WTC11 (cell line): ENCODE measurements at regions not wholly inside any gene's neighbourhood (a gene's known extent, or its start where the extent isn't known, plus 50 kb on each side); places are given as distances from the start of the nearest gene placed in this dataset.

Experiments
- ATAC-seq: fragments of 200-7000 bp; cut with Tn5 transposase; 2 replicates; pipeline ENCODE4 v1.10.0; 2021; ENCODE audit warnings: mild to moderate bottlenecking, moderate library complexity
- CTCF ChIA-PET: fragments of 300-600 bp; sonication (Branson Sonifier 250); formaldehyde crosslinking; loops from one replicate; lab custom pipeline; 2021; ENCODE audit warnings: antibody characterized with exemption; lab: Charles Lee
- POLR2A ChIA-PET: fragments of 350-600 bp; sonication (Branson Sonifier 250); formaldehyde crosslinking; loops from one replicate; lab custom pipeline; 2021; ENCODE audit warnings: antibody characterized with exemption; lab: Charles Lee
- DNase-seq: peaks from one replicate; pipeline ENCODE4 v3.0.0; 2021; ENCODE audit warnings: low spot score
- H3K27ac Mint-ChIP-seq: 2 replicates; pipeline ENCODE4 v1.8.0; 2021; ENCODE audit warnings: mixed read lengths
- H3K27me3 Mint-ChIP-seq: 2 replicates; pipeline ENCODE4 v1.8.0; 2021; ENCODE audit warnings: low read depth, mild to moderate bottlenecking, moderate library complexity, mixed read lengths
- H3K36me3 Mint-ChIP-seq: 2 replicates; pipeline ENCODE4 v1.8.0; 2021; ENCODE audit warnings: mixed read lengths
- H3K4me1 Mint-ChIP-seq: 2 replicates; pipeline ENCODE4 v1.8.0; 2022; ENCODE audit warnings: mixed read lengths
- H3K4me3 Mint-ChIP-seq: 2 replicates; pipeline ENCODE4 v1.8.0; 2021; ENCODE audit warnings: mild to moderate bottlenecking, moderate library complexity, mixed read lengths
- H3K9me3 Mint-ChIP-seq: 2 replicates; pipeline ENCODE4 v1.8.0; 2021; ENCODE audit warnings: mixed read lengths
- ATF3 ChIP-seq: sonication (generic); formaldehyde crosslinking; conservative IDR thresholded peaks from 2 replicates; pipeline ENCODE4 v1.8.1; 2022; ENCODE audit warnings: mild to moderate bottlenecking, missing genetic modification reagents
- CDX4 ChIP-seq: fragments of 250-450 bp; sonication (Bioruptor Pico); IDR thresholded peaks from 2 replicates; pipeline ENCODE4 v1.9.0; 2021; ENCODE audit warnings: moderate library complexity, mild to moderate bottlenecking, inconsistent platforms, borderline replicate concordance
- ETV6 ChIP-seq: sonication (generic); formaldehyde crosslinking; IDR thresholded peaks from 2 replicates; pipeline ENCODE4 v1.8.1; 2022; ENCODE audit warnings: mild to moderate bottlenecking, missing genetic modification reagents
- FOXP4 ChIP-seq: sonication (generic); formaldehyde crosslinking; IDR thresholded peaks from 2 replicates; pipeline ENCODE4 v1.8.0; 2022; ENCODE audit warnings: mild to moderate bottlenecking, missing genetic modification reagents
- GRHL2 ChIP-seq: fragments of 250-450 bp; sonication (Bioruptor Pico); IDR thresholded peaks from 2 replicates; pipeline ENCODE4 v1.8.0; 2022; ENCODE audit warnings: mild to moderate bottlenecking, moderate library complexity; ENCODE audit not compliant: insufficient replicate concordance, severe bottlenecking
- IRF2 ChIP-seq: sonication (generic); formaldehyde crosslinking; IDR thresholded peaks from 2 replicates; pipeline ENCODE4 v1.8.0; 2022; ENCODE audit warnings: low read depth, missing genetic modification reagents, borderline replicate concordance
- MYBL2 ChIP-seq: sonication (generic); formaldehyde crosslinking; IDR thresholded peaks from 2 replicates; pipeline ENCODE4 v1.8.1; 2023; ENCODE audit warnings: mild to moderate bottlenecking, moderate library complexity, missing genetic modification reagents
- NFATC4 ChIP-seq: fragments of 250-450 bp; sonication (Bioruptor Pico); IDR thresholded peaks from 2 replicates; pipeline ENCODE4 v1.9.0; 2021; ENCODE audit warnings: mild to moderate bottlenecking
- SOX15 ChIP-seq: fragments of 250-450 bp; sonication (Bioruptor Pico); IDR thresholded peaks from 2 replicates; pipeline ENCODE4 v1.9.0; 2021; ENCODE audit warnings: mild to moderate bottlenecking
- TP53 ChIP-seq: sonication (generic); formaldehyde crosslinking; IDR thresholded peaks from 2 replicates; pipeline ENCODE4 v1.8.1; 2023; ENCODE audit warnings: mild to moderate bottlenecking, missing genetic modification reagents
- ZNF121 ChIP-seq: sonication (generic); formaldehyde crosslinking; IDR thresholded peaks from 2 replicates; pipeline ENCODE4 v1.8.0; 2023; ENCODE audit warnings: missing genetic modification reagents
- ZNF317 ChIP-seq: sonication (generic); formaldehyde crosslinking; IDR thresholded peaks from 2 replicates; pipeline ENCODE4 v1.8.1; 2023; ENCODE audit warnings: low read depth, mild to moderate bottlenecking, moderate library complexity, missing genetic modification reagents, borderline replicate concordance
- ZNF423 ChIP-seq: fragments of 250-450 bp; sonication (Bioruptor Pico); IDR thresholded peaks from 2 replicates; pipeline ENCODE4 v2.1.2; 2022; ENCODE audit warnings: mild to moderate bottlenecking, moderate library complexity
- ZNF671 ChIP-seq: fragments of 250-450 bp; sonication (Bioruptor Pico); IDR thresholded peaks from 2 replicates; pipeline ENCODE4 v1.8.0; 2021; ENCODE audit warnings: mild to moderate bottlenecking
- TF ChIP-seq, protein P1 (sequence below): sonication (generic); formaldehyde crosslinking; IDR thresholded peaks from 2 replicates; pipeline ENCODE4 v1.8.1; 2023; ENCODE audit warnings: mild to moderate bottlenecking, missing genetic modification reagents, borderline replicate concordance
- TF ChIP-seq, protein P2 (sequence below): fragments of 250-450 bp; sonication (Bioruptor Pico); IDR thresholded peaks from 2 replicates; pipeline ENCODE4 v2.1.2; 2022; ENCODE audit warnings: mild to moderate bottlenecking, moderate library complexity
- TF ChIP-seq, protein P3 (sequence below): fragments of 250-450 bp; sonication (Bioruptor Pico); IDR thresholded peaks from 2 replicates; pipeline ENCODE4 v1.9.0; 2021; ENCODE audit warnings: mild to moderate bottlenecking, borderline replicate concordance
- TF ChIP-seq, protein P4 (sequence below): sonication (generic); formaldehyde crosslinking; IDR thresholded peaks from 2 replicates; pipeline ENCODE4 v1.8.1; 2022; ENCODE audit warnings: low read depth, missing genetic modification reagents, borderline replicate concordance
- TF ChIP-seq, protein P5 (sequence below): sonication (generic); formaldehyde crosslinking; IDR thresholded peaks from 2 replicates; pipeline ENCODE4 v1.8.0; 2022; ENCODE audit warnings: missing genetic modification reagents

- TF ChIP-seq, protein P1, sequence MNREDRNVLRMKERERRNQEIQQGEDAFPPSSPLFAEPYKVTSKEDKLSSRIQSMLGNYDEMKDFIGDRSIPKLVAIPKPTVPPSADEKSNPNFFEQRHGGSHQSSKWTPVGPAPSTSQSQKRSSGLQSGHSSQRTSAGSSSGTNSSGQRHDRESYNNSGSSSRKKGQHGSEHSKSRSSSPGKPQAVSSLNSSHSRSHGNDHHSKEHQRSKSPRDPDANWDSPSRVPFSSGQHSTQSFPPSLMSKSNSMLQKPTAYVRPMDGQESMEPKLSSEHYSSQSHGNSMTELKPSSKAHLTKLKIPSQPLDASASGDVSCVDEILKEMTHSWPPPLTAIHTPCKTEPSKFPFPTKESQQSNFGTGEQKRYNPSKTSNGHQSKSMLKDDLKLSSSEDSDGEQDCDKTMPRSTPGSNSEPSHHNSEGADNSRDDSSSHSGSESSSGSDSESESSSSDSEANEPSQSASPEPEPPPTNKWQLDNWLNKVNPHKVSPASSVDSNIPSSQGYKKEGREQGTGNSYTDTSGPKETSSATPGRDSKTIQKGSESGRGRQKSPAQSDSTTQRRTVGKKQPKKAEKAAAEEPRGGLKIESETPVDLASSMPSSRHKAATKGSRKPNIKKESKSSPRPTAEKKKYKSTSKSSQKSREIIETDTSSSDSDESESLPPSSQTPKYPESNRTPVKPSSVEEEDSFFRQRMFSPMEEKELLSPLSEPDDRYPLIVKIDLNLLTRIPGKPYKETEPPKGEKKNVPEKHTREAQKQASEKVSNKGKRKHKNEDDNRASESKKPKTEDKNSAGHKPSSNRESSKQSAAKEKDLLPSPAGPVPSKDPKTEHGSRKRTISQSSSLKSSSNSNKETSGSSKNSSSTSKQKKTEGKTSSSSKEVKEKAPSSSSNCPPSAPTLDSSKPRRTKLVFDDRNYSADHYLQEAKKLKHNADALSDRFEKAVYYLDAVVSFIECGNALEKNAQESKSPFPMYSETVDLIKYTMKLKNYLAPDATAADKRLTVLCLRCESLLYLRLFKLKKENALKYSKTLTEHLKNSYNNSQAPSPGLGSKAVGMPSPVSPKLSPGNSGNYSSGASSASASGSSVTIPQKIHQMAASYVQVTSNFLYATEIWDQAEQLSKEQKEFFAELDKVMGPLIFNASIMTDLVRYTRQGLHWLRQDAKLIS (CRISPR knock-in tag): no peak
- TF ChIP-seq ZNF423 (CRISPR knock-in tag): no peak
- no peak for TF ChIP-seq ZNF671 (CRISPR knock-in tag)
- TF ChIP-seq ZNF121 (CRISPR knock-in tag): no peak
- no peak for TF ChIP-seq GRHL2 (CRISPR knock-in tag)
- TF ChIP-seq CDX4 (CRISPR knock-in tag): no peak
These were observed 63.8 kb upstream of the EIF2S2 start (continued) for GRCh38 chr20:34175879-34176278.

DNA sequence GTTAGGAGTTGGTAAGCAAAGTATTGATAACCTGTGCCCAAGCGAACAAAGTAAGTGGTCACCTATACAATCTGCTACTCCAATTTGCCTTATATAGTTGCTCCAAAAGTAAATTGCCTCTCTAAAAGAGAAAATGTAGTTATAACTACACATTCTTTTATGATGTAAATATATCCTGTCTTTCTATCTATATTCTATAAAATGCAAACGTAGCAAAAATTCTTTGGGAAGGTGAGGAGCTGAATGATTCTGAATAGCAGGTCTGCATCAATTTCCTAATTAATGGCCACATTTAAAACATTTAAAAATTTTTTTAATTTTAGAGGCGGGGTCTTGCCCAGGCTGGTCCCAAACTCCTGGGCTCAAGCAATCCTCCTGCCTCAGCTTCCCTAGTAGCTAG, 64.2 kb upstream of the ASIP start:
- Mint-ChIP-seq H3K4me3 (no peak overlapping the region), H3K4me1 (peaks cover 9% of the 10 kb centered on the region), H3K36me3 (no peaks in the 10 kb centered on the region), H3K27ac (no peak overlapping the region), H3K9me3 (no peaks in the 10 kb centered on the region), H3K27me3 (no peaks in the 10 kb centered on the region)
- TF ChIP-seq, protein P2, sequence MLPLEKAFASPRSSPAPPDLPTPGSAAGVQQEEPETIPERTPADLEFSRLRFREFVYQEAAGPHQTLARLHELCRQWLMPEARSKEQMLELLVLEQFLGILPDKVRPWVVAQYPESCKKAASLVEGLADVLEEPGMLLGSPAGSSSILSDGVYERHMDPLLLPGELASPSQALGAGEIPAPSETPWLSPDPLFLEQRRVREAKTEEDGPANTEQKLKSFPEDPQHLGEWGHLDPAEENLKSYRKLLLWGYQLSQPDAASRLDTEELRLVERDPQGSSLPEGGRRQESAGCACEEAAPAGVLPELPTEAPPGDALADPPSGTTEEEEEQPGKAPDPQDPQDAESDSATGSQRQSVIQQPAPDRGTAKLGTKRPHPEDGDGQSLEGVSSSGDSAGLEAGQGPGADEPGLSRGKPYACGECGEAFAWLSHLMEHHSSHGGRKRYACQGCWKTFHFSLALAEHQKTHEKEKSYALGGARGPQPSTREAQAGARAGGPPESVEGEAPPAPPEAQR: no peak
- TF ChIP-seq, protein P3, sequence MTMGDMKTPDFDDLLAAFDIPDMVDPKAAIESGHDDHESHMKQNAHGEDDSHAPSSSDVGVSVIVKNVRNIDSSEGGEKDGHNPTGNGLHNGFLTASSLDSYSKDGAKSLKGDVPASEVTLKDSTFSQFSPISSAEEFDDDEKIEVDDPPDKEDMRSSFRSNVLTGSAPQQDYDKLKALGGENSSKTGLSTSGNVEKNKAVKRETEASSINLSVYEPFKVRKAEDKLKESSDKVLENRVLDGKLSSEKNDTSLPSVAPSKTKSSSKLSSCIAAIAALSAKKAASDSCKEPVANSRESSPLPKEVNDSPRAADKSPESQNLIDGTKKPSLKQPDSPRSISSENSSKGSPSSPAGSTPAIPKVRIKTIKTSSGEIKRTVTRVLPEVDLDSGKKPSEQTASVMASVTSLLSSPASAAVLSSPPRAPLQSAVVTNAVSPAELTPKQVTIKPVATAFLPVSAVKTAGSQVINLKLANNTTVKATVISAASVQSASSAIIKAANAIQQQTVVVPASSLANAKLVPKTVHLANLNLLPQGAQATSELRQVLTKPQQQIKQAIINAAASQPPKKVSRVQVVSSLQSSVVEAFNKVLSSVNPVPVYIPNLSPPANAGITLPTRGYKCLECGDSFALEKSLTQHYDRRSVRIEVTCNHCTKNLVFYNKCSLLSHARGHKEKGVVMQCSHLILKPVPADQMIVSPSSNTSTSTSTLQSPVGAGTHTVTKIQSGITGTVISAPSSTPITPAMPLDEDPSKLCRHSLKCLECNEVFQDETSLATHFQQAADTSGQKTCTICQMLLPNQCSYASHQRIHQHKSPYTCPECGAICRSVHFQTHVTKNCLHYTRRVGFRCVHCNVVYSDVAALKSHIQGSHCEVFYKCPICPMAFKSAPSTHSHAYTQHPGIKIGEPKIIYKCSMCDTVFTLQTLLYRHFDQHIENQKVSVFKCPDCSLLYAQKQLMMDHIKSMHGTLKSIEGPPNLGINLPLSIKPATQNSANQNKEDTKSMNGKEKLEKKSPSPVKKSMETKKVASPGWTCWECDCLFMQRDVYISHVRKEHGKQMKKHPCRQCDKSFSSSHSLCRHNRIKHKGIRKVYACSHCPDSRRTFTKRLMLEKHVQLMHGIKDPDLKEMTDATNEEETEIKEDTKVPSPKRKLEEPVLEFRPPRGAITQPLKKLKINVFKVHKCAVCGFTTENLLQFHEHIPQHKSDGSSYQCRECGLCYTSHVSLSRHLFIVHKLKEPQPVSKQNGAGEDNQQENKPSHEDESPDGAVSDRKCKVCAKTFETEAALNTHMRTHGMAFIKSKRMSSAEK (CRISPR knock-in tag): no peak
- TF ChIP-seq TP53 (CRISPR knock-in tag) (no peak), FOXP4 (CRISPR knock-in tag) (no peak), ETV6 (no peak), NFATC4 (CRISPR knock-in tag) (no peak), ATF3 (CRISPR knock-in tag) (no peak), IRF2 (no peak), SOX15 (no peak), MYBL2 (no peak), ZNF317 (no peak)
- TF ChIP-seq, protein P4, sequence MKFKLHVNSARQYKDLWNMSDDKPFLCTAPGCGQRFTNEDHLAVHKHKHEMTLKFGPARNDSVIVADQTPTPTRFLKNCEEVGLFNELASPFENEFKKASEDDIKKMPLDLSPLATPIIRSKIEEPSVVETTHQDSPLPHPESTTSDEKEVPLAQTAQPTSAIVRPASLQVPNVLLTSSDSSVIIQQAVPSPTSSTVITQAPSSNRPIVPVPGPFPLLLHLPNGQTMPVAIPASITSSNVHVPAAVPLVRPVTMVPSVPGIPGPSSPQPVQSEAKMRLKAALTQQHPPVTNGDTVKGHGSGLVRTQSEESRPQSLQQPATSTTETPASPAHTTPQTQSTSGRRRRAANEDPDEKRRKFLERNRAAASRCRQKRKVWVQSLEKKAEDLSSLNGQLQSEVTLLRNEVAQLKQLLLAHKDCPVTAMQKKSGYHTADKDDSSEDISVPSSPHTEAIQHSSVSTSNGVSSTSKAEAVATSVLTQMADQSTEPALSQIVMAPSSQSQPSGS (CRISPR knock-in tag): no peak
- TF ChIP-seq, protein P5, sequence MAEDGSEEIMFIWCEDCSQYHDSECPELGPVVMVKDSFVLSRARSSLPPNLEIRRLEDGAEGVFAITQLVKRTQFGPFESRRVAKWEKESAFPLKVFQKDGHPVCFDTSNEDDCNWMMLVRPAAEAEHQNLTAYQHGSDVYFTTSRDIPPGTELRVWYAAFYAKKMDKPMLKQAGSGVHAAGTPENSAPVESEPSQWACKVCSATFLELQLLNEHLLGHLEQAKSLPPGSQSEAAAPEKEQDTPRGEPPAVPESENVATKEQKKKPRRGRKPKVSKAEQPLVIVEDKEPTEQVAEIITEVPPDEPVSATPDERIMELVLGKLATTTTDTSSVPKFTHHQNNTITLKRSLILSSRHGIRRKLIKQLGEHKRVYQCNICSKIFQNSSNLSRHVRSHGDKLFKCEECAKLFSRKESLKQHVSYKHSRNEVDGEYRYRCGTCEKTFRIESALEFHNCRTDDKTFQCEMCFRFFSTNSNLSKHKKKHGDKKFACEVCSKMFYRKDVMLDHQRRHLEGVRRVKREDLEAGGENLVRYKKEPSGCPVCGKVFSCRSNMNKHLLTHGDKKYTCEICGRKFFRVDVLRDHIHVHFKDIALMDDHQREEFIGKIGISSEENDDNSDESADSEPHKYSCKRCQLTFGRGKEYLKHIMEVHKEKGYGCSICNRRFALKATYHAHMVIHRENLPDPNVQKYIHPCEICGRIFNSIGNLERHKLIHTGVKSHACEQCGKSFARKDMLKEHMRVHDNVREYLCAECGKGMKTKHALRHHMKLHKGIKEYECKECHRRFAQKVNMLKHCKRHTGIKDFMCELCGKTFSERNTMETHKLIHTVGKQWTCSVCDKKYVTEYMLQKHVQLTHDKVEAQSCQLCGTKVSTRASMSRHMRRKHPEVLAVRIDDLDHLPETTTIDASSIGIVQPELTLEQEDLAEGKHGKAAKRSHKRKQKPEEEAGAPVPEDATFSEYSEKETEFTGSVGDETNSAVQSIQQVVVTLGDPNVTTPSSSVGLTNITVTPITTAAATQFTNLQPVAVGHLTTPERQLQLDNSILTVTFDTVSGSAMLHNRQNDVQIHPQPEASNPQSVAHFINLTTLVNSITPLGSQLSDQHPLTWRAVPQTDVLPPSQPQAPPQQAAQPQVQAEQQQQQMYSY (CRISPR knock-in tag): no peak
- POLR2A ChIA-PET: no interaction called here
- no peak for DNase-seq
- ATAC-seq: no peak
- CTCF ChIA-PET: interaction anchor here (2.0 kb wide), 1 partner anchor 14 kb away, joined by 11 read pairs; no protein-coding TSS in a partner anchor
